HG02759 (cell line): ENCODE measurements at regions not wholly inside any gene's neighbourhood (a gene's known extent, or its start where the extent isn't known, plus 50 kb on each side); places are given as distances from the start of the nearest gene placed in this dataset.

Experiments
- ATAC-seq: cut with Tn5 transposase; IDR thresholded peaks from one replicate; pipeline ENCODE4 v1.9.1; 2021; ENCODE audit warnings: mild to moderate bottlenecking, moderate library complexity; ENCODE audit not compliant: unreplicated experiment

DNA sequence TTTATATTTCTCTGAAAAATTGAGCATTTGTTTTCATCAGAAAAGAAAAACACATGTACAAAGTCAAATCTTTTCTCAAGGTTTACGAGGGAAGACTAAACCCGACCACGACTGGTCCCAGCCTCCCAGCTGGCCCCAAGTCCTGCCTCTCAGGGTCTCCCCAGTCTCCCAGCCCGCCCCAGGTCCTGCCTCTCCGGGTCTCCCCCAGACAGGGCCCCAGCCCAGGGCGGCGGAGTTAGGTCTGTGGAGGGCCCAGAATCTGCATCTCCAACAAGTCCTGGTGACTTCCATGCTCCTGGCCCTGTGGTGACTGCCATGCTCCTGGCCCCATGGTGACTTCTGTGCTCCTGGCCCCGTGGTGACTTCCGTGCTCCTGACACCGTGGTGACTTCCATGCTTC is 359.9 kb downstream of the IRX2 start:
- no peak for ATAC-seq

DNA sequence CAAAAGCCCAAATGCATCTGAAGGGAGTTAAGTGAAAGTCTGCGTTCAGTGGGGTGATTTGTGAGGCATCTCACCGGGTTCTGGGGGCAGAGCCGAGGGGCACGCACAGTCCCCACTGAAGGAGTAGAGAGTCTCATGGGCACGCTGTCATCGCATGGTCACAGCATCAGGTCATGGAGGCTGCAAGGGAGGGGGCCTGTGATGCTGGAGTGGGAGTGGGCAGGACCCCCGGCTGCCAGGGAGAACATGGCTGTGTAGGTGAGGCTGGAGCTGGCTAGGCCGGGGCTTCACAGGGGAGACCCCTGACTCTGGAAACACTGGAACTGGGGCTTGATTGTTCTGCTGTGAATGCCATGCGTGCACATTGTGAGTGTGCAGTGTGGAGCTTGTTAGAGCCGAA is 360.5 kb downstream of the IRX2 start:
- no peak for ATAC-seq

DNA sequence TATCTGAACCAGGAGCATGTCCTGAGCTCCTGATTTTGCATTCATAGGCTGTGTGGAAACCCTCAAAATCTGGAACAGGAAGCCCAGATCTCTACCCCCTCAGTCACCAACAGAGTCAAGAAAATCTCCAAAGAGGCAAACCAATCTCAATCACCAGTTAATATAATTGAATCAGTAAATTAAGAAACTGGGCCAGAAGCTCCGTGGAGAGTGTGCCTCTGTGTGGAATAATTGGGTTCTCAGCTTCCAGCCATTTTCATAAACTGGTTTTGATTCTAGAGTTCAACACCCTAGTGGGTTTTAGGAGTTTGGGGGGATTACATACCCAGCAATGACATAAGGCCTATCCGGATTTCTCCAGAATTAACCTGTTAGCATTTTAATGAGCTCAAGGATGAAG is 362.9 kb downstream of the IRX2 start:
- no peak for ATAC-seq

DNA sequence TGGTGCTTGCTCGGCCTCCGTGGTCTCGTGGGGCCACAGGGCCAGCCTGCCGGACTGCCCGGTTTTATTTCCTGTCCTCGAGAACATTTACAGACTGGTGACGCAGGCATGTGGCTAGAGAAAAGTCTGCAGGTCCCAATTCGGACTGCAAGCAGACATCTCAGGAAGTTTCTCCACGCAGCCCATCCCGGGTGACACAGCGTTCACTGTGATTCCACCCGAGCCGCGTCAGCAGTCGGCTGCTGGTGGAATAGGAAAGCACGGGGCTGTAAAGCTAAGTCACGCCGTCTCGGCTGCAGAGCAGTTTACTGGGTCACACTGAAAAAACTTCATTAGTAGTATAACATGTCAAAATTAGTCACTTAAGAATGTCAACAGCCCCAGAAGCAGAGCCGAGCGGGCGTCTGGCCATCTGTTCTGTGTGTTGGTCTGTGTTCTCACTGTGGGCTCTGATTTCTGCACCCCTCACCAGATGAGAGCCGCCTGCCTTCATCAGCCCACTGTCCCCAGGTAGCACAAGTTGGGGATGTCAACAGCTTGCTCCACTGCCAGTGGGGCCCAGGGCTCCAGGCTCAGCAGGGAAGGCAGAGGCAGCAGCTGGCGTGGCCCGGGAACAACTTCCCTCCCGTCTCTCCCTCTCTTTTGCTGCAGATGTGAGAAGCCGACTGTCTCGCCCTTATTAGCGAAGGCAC is 363.7 kb downstream of the IRX2 start:
- no peak for ATAC-seq

DNA sequence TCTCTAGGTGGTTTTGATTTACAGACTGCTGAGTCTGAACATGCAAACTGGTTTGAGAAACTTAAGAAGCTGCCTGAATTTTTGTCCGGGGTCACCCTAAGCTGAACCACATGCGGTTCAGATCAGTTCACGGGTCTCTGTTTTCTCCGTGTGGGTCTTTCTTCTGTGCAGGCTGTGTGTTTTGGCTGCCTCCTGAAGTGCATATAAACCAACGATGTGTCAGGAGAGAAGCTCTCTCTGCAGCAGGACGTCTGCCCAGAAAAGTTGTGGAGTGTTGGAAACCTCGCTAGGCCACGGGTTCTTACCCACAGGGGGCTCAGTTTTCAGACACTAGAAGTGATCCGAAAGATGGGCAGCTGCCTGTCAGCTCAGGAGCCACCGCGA is 364.2 kb downstream of the IRX2 start:
- no peak for ATAC-seq

DNA sequence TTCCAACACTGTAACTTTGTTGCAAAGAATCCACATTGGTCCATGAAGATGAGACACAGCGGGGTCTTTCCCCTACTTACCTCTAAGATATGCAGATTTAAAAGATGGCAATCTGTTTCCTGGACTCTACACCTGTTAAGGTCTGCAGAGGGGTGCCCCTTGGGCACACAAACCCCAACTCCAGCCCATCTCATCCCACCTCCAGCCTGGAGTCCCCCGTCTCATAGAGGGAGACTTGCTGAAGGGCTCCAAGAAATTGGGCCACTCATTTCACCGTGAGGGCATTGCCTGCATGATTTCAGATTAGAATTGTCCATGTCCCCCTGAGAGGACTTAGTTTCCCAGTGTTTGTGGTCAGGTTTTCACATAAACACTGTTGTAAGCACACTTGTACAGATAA is 365.7 kb downstream of the IRX2 start:
- ATAC-seq = no peak

DNA sequence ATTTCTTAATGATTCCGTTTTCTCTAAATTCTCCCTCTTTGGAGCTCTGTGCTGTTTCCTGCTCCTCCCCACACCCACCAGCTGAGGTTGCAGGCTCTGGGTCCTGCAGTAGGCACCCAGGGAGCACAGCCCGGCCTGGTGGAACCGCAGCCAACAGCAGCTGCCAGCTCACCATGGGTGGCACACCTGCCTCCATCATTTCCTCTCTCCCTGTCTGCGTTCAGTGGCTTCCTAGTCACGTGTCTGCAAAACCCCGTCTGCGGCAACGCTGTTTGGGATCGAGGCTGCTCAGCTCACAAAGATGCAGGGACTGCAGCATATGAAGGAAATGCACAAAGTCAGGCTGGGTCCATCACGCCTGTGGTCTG is 367.8 kb downstream of the IRX2 start:
- ATAC-seq = no peak

DNA sequence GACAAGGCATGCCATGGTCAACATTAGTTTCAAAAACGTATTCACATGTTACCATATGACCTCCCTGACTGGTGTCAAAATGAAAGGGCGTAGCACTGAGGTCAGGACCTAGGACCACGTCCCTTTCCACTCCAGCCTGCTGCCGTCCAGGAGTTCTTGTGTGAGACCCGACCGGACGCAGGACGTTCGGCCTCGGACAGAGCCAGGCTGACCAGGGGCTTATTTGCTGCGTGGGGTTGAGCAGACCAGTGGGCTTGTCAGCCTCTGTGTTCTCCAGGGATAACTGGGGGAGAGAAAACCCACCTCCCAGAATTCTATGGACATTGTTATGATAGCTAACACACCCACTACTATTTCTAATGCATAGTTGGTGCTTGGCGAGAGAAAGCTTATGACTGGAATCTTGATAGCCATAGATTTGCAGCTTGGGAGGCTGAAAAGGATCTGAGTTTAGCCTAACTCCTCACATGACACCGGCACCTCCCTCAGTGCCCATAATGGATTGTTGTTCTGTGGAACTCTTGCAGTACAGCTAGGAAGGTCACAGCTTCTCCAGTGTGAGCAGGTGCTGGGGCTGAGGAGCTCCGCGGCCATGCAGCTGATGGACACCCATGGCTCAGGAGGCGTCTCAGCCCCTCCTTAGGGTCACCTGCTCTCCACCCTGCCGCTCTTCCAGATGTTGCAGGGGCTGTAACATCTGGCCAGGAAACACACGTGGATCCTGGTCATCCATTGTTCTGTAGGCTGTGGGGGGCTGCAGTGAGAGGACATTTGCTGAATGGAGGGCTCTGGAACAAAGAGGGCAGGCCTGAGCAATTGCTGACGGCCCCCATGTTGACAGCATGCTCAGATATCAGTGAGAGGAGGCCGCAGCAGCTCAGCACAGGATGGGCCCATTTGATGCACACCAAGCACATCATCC is 368.4 kb downstream of the IRX2 start:
- ATAC-seq = no peak

DNA sequence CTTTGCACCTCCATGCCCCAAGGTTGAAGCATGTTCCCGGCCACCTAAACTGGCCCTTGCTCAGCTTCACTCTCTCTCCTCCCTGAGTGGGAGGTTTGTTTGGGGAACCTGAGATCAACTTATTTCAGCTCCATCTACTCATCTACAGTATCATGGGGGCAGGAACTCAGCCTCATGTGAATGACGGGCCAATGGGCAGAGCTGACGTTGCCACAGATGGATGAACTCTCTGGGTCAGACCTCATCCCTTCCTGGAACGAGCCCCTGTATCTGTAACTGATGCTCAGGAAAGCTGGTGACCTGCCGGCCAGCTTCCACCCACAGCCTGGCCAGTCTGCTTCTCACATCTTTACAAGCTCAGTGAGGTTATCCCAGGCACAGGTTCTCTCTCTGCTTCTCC is 369.6 kb downstream of the IRX2 start:
- ATAC-seq = no peak

DNA sequence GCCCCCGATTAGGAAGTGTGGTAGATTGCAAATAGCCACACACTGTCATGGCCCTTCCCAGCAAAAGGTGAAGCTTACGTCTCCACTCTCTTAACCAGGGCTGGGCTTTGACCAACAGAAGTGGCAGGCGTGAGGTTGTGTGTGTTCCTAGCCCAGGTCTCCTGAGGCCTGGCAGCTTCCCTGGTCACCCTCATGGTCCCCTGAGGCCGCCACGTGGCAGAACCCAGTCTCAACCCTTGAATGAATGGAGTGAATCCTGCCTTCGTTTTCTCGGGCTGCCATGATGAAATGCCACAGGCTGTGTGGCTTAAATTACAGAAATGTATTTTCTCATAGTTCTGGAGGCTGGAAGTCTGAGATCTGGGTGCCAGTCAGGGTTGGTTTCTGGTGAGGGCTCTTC is 370.4 kb downstream of the IRX2 start:
- ATAC-seq = no peak

DNA sequence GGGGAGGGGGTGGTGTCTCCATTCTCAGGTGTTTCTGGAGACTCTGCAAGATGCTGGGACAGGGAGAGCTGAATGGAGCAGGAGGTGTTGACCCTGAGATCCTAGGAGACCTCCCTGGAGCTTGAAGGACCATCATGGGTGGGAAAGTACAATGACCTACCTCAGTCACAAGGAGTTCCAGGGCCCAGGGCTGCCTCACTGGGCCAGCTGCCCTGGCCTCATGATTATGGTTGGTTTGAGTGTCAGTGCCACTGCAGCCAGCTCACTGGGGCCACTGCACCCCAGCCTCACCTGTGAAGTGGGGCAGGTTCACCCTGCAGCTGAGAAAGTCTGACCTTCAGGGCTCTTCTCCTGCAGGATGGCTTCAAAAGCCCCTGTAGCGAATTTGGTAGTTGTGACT is 372.5 kb downstream of the IRX2 start:
- ATAC-seq = no peak

DNA sequence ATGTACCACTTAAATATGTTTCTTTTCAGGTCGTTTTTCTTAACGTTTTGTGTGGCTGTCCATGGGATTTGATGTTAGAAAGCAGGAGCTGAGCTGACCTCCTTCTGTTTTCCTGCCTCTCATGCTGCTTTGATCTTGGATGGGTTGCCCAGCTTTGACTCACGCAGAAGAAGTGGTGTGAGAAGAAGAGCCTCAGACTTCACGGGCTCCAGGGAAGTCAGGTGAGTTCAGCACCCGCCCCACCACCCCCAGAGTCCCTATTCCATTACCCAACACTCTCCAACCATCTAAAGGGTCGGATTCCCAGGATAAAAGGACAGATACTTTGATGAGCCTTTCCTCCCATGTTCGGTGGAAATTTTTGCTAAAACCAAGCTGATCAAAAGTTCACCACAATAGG is 373.4 kb downstream of the IRX2 start:
- no peak for ATAC-seq

DNA sequence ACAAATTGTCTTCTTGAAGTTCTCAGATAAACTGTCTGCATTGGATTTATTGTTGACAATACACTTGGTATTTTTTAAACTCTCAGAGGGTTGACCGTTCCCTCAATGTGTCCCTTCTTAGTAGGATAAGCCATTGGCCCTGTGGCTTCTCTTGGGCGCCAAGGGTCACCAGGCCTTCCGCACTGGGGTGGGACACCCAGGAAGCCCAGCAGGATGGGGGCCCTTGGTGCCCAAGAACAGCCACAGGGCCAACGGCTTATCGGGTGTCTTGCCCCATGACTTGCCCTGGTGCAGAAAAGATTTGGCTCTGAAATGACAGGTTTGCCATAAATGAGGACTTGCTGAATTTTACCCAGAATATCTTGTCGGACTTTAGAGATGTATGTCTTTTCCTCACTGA is 375.0 kb downstream of the IRX2 start:
- ATAC-seq = no peak

DNA sequence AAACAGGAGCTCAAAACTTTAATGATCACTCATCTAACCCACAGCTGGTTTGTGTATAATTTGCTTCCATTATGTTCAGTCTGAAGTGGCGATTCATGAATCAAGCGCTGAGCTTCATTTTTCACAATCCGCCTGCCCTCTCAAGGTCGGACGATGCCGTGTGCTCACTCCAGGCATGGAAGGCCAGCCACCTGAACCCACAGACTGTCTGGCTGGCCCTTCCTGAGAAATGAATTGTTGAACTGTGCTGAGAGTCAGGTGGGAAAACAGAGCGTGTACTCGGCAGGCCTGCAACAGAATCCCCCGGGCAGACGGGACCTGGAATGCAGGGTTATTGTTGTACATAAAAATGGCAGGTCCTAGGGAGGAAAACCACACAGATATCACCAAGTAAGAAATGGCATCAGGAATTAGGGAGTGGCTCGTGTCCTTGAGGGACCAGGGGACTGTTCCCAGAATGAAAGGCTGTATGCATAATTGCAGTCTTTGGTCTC is 375.7 kb downstream of the IRX2 start:
- ATAC-seq = no peak

DNA sequence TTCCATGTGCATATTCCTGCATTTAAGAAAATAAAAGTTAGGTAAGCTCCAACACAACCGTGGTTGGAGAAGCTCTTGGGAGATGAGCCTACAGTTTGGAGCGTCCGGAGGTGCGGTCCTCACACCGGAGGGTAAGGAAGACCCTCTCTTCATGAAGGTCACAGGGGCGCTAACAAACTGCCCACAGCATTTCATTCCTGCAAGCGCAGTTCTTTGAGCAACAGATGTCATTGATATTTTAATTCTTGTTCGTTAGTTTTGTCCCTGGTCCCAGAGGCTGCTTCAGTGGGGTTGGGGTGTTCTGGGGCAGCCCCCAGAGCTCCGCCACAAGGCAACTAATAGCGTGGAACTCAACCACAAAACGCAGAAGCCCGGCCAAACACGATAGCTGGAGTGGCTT is 376.2 kb downstream of the IRX2 start:
- no peak for ATAC-seq

DNA sequence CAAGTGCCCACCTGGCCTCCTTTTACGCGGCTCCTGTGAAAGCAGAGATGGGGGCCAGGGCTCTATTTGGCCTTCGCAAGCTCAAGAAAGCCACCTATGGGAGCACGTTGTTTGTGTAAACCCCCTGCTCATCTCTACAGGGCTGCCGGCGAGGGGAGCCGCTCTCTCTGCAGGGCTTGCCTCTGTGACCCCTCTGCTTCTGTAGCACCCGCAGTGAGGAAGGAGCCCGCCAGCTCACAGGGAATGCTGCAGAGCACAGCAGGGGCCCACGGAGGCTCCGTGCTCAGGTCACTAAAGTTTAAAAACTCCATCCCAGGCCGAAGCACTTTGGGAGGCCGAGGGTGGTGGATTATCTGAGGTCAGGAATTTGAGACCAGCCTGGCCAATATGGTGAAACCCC is 376.8 kb downstream of the IRX2 start:
- ATAC-seq = no peak

DNA sequence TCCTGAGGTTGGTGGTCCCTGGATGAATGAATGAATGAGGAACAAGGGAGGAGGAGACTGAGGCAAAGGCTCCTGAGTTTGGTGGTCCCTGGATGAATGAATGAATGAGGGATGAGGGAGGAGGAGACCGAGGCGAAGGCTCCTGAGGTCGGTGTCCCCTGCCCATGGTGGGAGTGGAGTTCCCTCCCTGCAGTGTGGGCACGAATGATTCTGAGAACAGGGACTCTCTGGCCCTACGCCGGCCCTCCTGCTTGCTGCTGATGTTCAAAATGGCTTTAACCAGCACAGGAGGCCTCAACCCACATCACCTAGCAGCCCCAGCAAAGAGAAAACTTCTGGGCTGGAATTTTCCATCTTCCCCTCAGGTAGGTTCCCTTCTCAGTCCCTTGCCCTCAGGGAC is 377.8 kb downstream of the IRX2 start:
- no peak for ATAC-seq

DNA sequence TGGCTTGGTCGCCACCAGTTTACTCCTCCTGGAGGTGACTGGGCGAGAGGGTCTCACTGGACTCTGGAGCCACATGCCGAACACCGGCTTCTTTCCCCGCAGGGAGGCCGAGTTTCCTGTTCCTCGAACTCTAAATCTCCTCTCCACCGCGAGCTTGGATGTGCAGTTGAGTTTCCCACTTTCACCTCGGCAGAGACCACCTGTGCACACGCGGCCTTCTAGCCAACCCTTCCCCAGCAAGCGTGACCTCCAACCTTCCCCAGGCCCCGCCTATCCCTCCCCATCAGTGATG is 380.1 kb downstream of the IRX2 start:
- ATAC-seq = no peak

DNA sequence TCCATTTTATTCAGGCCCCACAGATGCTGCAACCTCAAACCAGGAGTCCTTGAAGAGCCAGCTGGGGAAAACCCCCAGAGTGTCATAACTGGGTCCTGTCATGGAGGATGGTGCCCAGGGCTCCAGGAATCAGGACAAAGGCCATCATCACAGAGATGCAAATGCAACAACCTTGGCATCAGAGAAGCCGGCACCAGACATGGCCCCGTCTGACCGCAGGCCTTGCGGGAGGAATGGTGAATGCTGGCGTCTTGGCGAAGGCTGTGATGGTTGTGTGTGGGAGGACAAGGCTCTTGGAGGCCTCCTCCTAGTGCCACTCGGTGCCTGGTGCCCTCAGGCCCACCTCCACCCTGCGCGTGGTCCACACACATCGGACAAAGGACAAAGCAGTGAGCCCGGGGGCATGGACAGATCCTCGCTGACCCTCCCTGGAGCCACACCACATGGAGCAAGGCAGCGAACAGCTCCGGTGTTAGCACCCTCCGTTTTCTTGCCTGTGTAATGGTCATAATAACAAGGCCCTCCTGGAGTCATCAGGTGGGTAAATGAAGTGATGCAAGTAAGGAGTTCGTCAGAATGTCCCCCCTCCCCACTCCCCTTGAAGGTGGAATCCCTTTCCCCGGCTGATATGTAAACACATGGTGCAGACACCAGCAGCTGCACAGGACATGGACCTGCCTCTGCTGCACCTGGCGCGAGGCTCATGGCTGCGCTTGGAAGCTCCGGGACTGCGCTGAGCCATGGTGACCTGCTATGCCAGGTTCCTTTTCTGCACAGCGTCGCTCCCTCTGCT is 380.7 kb downstream of the IRX2 start:
- no peak for ATAC-seq

DNA sequence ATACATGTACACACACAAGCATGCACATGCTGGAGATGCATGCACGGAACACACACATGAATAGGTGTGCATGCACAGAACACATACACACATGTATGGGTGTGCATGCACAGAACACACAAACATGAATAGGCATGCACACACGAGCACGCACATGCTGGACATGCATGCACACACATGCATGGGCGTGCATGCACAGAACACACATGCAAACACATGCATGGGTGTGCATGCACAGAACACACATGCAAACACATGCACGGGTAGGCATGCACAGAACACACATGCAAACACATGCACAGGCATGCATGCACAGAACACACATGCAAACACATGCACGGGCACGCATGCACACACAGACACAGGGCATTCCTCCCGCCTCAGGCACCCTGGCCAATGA is 382.3 kb downstream of the IRX2 start:
- no peak for ATAC-seq

DNA sequence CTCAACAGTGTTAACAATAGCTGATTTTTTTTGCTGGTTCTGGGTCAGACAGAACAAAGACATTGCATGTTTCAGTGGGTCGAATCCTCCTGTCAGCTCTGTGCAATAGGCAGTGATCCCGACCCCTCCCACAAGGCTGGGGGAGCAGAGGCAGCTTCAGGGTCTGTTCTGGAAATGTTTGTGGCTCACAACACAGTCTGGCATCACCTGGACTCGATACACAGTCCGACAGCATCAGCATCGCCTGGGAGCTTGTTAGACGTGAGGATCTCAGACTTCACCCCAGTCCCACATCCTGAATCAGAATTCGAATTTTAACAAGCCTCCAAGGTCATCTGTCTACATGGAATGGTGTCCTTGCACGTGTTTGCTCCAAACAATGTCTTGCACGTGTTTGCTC is 384.7 kb downstream of the IRX2 start:
- ATAC-seq = no peak

DNA sequence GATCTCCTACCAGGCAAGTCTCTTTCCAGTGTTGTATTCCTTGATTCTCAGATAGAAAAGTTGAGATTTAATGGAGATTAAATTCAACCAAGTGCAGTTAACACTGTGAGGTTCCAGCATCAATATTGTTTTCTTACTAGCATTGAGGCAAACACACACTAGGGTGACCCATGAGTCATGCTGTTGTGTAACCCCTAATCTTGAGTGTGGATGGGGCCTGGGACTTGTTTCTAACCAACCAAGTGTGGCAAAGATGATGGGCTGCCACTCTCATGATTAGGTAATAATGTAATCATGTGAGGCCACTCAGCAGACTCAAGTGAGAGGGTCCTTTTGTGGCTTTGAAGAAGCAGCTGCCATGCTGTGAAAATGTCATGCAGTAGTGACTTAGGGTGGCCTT is 394.2 kb downstream of the IRX2 start:
- ATAC-seq = no peak
